GM18498 (cell line): ENCODE measurements at regions not wholly inside any gene's neighbourhood (a gene's known extent, or its start where the extent isn't known, plus 50 kb on each side); places are given as distances from the start of the nearest gene placed in this dataset.
"Not testable (repeated sequence)": the region's sequence is repeated elsewhere in the genome, so short reads cannot be mapped to it uniquely, and the experiment has no call there.

Experiments
- ATAC-seq: cut with Tn5 transposase; IDR thresholded peaks from one replicate; pipeline ENCODE4 v1.9.1; 2021; ENCODE audit warnings: mild to moderate bottlenecking, moderate library complexity; ENCODE audit not compliant: unreplicated experiment

DNA sequence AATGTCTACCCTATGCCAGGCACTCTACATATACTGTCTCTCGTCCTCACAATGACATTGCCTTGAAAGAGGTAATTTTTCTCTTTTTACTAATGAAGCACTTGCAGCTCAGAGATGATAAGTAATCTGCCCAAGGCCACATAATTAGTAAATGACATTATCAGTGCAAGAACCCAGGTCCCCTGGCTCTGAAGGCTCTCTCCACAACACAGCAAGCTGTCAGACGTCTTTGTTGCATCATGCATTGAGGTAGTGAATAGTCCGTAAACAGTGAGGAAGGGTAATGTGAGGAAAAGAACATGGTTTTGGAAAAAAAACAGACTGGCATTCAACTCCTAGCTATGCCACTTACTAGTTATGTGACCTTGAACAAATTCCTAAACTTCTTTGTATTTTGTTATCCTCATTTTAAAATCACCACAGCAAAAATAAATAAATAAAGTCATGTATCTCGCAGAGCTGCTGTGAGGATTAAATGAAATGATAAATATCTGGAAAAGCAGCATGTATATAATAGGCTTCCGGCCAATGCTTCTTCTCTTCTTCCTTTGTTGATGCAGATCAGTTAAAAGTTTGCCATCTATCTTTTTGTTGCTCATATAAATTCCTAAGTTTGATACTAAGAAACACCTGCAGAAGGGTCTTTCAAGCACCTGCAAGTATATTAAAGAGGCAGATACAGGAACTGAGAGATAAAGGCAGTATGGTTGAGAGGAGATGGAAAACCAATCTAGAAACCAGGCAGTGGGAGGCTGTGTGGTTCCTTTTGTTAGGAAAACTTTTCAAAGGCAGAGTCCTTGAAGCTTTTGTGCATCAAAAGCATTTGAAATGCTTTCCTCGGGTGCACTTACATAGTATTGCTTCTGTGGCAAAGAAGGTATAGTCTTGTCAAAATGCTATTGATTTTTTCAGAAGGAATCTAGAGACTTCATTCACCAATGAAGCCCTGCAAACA lies 82.8 kb downstream of the BTG1 start:
- no peak for ATAC-seq

DNA sequence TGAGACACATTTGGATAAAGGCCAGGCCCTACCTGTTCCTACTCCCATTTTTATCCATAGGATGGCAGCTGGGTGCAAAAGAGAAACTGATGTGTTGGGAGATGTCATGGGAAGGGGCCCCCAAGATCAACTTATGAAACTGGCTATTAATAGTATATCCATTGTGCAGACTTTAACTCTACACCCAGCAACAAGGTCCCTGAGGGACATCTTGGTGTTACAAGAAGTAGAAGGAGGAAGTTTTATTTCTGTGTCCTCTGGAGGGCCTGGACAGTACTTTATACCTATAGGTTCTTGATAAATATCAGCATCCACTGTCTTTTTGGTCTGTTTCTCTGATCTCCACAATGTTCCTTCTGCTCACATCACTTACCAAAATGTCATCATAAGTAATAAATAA lies 84.6 kb downstream of the BTG1 start:
- ATAC-seq = no peak

DNA sequence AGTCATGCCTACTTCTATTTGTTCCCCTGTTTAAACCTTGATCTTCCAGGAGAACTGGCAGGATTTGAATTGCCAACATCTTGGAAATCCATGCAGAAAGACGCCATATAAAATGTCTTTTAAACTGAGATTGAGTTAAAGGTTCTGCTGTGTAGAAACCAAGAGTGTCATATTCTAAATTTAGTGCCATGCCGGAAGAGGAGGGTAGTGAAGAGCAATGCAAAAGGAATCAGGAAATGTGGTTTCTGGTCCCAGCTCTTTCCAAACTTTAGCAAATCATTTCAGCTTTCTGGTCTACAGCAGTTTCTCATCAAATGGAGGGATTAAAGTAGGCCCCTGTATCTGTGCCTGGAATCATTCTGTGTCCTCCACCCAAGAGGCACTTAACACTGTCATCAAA lies 85.7 kb downstream of the BTG1 start:
- ATAC-seq = no peak

DNA sequence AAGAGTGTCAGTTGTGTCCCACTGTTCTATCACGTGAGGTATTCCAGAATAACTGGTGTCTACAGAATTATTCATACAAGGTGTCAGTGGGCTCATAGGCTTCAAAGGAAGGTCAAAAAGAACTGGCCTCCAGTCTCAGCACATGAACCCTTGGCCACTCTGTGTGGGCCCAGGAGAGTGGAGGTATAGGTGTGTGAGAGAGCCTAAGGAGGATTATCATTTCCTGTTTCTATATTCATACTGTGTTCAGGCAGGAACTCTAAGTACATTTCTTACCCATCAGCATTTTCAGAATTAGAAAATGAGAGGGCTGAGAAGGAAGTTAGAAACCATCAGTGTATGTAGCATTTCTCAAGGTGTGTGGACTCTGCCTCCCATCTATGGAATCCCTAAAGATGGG lies 87.0 kb downstream of the BTG1 start:
- ATAC-seq = peak; percentile 40

DNA sequence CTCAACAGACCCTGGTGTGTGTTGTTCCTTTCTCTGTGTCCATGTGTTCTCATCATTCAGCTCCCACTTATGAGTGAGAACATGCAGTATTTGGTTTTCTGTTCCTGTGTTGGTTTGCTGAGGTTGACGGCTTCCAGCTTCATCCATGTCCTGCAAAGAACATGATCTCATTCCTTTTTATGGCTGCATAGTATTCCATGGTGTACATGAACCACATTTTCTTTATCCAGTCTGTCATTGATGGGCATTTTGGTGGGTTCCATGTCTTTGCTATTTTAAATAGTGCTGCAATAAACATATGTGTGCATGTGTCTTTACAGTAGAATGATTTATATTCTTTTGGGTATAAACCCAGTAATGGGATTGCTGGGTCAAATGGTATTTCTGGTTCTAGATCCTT lies 88.9 kb downstream of the BTG1 start:
- ATAC-seq = not testable (repeated sequence)

DNA sequence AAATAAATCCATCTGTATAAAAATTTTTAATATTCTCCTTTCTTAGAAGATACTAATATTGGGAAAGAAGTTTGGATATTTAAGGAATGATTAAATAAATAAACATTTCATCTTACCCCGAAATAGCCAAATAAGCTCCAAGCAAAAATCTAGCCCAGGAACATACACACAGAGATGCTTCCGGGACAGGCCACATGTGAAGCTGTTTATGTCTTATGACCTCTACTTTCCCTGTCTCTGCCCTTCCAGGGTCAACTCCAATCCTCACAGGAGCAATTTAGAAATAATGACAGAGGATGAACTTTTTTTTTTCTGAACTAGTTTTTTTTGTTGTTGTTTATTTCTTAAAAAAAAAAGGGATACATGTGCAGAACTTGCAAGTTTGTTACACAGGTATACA lies 89.4 kb downstream of the BTG1 start:
- no peak for ATAC-seq

DNA sequence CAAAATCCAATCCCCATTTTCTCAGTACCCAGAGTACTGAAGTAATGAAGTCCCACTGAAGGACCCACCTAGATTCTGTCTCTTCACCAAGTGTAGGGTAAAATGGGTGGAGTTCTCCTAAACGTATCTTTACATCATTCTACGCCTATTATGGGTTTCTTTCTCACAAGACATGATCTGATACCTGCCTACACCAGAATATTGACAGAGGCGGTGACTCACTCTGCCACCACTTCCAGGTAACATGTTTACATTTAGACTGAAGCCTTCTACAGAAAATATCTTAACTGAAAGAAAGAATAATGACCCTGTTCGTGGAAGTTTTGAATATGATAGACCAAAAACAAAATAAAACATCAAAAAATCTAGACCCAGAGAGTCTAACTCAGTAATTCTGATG lies 89.8 kb downstream of the BTG1 start:
- peak; percentile 47 for ATAC-seq

DNA sequence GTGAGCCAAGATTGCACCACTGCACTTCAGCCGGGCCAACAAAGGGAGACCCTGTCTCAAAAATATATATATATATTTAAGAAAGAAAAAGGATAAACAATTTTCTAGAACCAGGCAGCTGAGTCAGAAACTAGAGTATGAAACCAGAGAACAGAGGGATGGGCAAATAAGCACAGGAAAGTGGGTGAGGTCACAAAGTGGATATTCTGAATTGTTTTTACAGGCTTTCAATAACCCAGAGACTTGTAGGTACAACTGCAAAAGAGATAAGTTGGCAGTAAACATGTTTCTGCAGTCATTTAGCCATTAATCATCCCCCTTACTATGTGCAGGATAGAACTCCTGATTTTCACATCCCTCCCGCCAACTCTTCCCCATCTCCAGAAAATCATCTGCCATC lies 94.2 kb downstream of the BTG1 start:
- ATAC-seq = no peak

DNA sequence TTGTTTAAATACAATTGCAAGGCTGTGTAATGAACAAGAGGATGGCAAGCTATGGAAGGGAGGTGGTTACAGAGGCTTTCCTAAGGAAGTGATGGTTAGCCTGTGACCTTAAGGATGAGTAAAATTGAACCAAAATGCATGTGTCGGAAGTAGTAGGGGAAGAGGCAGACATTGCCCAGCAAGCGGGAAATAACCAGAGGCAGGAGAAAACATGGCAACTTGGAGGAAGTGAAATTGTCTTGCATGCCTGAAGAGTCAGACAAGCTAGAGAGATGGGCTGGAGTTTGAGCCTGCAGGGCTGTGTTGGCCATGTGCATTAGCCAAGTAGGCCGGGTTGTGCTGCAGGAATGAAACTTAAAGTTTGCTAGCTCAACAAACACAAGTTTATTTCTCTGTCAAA lies 96.2 kb downstream of the BTG1 start:
- ATAC-seq = peak; percentile 71

DNA sequence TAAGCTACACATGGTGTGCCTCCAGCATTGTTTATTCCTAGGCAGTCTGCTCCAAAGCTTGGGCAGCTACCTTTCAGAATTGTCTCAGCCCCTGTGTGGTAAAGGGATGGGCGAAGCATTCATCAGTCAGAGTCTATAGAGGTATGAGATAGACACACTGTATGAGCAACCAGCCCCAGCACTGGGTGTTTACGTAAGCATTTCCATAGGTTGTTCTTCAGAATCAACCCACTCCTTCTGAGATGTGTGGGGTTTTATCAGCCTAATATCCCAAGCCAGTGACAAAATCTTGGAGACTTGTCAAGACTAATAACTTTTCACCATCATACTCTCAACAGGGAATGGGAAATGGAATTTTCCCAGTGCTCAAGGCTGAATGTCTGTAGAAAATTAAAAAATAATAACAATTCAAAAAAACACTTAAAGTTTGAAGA lies 98.2 kb downstream of the BTG1 start:
- no peak for ATAC-seq

DNA sequence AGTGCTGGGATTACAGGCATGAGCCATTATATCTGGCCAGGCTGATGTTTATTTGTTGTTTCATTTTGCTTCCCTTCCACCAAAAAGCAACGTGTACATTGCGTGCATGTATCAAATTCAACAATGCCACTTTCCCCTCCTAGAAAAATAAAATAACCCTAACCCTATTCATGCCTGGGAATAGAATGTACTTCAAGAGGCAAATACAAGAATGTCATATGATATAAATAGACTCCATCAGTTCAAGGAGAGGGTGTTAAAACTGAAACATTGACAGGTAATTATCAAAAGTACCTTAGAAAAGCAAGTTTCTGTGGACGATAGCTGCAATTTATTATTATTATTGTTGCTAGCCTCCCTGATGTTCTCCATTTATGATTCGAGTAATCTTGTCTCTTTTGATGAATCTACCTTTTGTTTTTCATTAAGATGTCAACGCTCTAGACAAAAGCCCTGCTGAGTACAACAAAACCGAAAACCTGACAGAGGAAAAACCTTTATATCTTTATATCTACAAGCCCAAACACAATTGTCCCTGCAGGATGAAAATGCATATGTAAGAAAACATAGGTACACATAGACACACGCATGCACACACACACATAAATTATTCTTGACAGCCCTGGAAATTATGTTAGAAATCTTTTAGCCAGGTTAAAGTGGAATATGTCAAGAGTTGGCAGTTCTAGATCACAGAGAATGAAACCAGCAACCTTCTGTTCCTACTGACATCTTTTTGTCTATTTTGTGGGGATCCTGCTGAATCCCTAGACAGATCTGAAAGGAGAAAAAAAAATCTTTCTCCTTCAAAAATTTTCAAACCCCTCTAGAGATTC lies 98.9 kb downstream of the BTG1 start:
- no peak for ATAC-seq

DNA sequence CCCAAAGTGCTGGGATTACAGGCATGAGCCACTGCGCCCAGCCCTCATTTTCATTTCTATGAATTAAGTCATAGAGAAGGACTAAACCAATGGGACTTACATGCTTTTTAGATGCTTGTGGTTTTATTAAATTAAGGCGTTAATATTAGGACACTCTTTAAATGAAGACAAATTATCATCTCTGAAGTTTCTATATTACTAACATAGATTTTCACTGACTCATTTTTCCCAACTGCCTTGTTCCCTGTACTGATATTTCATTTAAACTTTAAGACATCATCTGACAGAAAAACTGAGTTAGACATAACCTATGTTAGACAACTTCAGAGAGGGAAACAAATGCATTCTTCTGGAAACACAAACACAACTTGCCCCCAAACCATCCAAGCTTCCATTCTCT lies 99.8 kb downstream of the BTG1 start:
- no peak for ATAC-seq

DNA sequence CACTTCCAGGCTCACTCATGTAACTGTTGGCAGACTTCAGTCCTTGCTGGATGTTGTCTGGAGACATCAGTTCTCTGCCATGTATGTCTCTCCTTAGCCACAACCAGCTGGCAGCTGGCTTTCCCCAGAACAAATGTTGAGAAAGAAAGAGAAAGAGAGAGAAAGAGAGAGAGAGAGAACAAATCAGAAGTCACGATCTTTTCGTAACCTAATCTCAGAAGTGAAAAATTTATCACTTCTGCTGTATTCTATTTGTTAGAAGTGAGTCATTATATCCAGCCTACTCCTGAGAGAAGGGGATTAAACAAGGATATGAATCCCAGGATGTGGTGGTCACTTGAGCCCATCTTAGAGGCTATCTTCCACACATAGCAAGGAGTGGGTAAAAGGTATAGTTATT lies 101.2 kb downstream of the BTG1 start:
- no peak for ATAC-seq

DNA sequence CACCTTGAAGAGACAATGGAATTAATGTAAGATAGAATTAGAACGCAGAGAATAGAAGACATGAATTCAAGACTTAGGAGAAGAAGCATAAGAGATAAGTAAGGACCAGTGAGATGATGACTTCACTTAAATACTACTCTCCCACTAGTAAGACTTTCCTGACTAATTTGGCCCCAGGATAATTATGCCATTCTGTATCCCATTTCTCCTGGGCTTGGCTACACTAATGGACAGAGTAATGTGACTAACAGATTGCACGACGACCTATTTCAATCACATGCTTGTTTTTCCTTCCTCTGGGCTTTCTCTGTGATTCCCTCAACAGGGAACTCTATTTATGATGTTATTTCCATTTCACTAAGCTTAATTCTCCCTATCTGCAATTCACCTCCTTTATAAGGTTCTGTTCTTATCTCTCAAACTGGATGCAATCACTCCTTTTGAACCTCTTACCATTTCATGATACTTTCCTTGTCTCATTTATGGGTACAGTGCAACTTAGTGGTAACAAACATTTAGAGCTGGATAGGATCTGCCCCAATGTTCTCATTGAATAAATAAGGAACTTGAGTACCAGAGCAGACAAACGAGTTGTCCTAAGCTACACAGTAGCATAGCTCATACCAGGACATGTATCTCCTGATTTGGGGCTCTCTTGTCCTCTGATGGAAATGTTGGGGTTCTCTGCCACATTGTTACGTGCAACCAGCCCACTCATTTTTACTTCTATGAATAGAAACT lies 102.7 kb downstream of the BTG1 start:
- ATAC-seq = no peak

DNA sequence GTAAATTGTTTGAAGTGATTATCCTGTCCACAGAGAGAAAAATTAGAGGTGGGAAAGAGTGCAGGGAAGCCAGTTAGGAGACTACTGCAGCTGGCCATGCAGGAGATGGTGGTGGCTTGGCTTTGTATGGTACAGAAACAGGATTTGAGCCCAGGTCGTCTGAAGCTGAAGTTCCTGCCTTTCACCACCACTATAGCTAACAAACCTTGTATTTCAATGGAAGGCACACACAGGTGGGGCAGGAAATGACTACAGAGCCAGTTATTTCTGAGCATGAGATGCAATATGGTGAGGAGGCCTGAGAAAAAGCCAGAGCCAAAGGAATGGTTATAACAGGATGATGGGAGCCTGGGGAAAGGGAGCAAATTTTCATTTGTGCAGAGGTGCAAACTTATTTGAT lies 103.9 kb downstream of the BTG1 start:
- no peak for ATAC-seq

DNA sequence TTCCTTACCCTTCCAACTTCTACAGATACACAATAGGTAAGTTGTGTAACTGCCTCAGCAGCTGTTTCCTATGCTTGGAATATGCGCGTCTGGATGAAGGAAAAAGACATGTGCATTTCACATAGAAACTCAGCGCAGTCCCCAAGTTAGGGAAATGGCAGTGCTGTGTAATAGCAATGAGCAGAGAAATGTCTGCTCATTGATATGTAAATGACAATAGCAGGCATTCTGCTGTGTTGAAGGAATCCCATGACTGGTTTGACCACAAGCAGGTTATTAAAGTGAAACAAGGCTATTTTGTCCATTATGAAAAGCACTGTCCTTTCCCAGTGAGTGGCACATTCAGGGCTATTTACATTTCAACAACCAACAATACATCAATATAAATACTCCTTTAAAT lies 106.6 kb downstream of the BTG1 start:
- ATAC-seq = no peak

DNA sequence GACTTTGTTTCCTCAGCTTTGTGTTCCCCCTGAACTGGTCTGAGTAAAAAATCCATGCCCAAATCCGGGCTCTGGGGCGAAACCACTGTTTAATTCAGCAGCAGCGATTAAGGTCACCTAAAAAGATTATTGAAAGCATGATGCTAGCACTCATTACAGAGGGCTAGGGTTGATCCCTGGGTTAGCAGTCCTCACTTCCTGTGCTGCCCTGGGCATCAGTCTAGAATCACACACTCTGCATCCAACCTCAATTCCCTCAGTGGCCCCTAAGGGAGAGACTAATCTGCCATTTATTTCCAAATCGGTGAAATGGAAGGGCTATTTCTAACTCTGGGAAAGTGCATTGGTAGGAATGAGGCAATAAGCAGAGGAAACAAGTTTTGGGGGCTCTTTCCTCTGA lies 107.2 kb downstream of the BTG1 start:
- ATAC-seq = no peak

DNA sequence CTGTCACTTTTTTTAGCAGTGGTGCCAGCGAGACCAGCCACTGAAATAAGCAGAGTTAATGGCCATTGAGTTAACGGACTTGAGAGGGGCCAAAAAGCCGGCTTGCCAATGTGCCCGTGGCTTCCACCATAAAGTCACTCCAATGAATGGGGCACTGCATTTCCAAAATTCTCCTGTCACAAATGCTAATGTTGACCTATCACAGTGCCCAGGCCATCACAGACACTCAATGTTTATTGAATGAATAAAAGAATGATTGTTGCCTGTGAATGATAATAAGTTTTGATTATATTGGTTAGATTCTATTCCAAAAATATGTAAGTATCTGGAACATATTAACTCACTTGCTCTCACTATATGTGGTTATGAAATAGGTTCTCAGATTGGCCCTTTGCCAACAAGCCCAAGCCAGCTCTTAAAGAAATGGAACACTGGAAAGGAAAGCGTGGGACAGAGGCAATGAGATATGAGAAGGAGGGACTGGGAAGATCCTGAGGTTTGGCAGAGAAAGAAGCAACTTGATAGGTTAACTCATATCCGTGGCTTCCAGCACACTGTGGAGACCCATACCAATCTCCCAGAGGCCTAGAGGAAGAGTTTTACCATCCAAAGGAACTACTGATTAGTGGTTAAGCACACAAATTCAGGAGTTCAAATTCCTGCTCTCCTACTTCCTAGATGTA lies 108.7 kb downstream of the BTG1 start:
- ATAC-seq = no peak

DNA sequence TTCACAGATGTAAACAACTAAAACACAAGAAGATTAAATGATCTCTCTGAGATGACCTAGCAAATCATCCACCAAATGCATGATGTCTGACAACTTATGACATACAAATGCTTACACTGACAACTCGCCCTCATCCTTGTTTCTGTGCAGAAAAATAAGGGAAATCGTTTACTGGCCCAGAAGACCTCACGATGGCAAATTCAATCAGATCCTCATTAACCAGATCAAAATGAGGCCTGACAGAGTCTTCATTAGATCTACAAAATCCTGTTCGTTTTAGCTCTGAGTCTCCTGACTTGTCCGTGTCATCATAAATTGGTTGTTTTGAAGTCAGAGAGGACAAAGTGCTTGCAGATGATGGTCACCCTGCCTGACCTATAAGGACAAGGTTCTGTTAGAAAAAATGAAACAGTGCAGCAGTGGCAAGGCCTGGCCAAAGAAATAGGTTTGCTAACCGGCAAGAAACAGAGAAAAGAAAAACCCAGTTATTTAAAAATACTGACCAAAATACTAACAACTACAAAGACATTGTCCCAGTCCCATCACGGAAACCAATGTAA lies 109.5 kb downstream of the BTG1 start:
- ATAC-seq = no peak

DNA sequence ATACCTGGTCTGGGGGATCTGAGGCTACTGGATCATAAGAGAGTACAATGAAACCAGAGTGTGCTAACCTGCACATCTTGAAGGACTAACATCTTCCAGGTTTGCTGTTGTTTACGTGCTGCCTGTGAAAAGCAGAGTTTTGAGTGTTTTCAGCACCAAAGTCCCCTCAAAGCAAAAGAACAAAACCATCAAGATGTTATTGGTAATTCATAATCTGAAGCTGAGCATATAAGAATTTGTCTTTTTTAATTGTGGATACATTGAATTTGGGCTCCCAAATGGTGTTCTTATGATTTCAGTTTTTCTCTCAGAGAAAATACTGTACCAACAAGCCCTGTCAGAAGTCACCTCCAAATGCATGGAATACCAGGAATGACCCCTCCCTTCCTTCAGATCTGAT lies 110.2 kb downstream of the BTG1 start:
- no peak for ATAC-seq
